Keratinocyte (primary cell): ENCODE measurements at regions not wholly inside any gene's neighbourhood (a gene's known extent, or its start where the extent isn't known, plus 50 kb on each side); places are given as distances from the start of the nearest gene placed in this dataset.
"Not testable (repeated sequence)": the region's sequence is repeated elsewhere in the genome, so short reads cannot be mapped to it uniquely, and the experiment has no call there.

Experiments used
- DNase-seq: peaks from one replicate; pipeline ENCODE4 v3.0.0-alpha.2; 2011; ENCODE audit warnings: low read depth, missing footprints, low spot score
- FAIRE-seq: peaks from 2 replicates; lab custom pipeline; 2011; peaks lifted over from hg19 to GRCh38; lab: Jason Lieb, UNC
- H2AFZ ChIP-seq: 2 replicates; pipeline ENCODE4 v1.6.0; 2012; ENCODE audit warnings: low read length, control low read depth, inconsistent platforms; ENCODE audit not compliant: control insufficient read depth
- H3K27ac ChIP-seq: 2 replicates; pipeline ENCODE4 v1.5.1; 2011; ENCODE audit warnings: low read length; ENCODE audit not compliant: control insufficient read depth, insufficient read depth
- H3K27me3 ChIP-seq: 3 replicates; pipeline ENCODE4 v1.6.0; 2011; ENCODE audit warnings: low read length; ENCODE audit not compliant: control insufficient read depth, insufficient read depth; ENCODE audit errors: extremely low read depth
- H3K36me3 ChIP-seq, 2 experiments: 2 replicates in 1 of 2; 3 replicates in 1 of 2; pipeline ENCODE4 v1.5.1; 2011; ENCODE audit warnings: low read length in 2 of 2, mild to moderate bottlenecking in 1 of 2; ENCODE audit not compliant: control insufficient read depth in 2 of 2, insufficient read depth in 2 of 2; ENCODE audit errors: extremely low read depth in 1 of 2
- H3K4me1 ChIP-seq: 3 replicates; pipeline ENCODE4 v1.5.1; 2011; ENCODE audit warnings: low read length; ENCODE audit not compliant: control insufficient read depth, insufficient read depth; ENCODE audit errors: extremely low read depth
- H3K4me2 ChIP-seq: 3 replicates; pipeline ENCODE4 v1.6.0; 2011; ENCODE audit warnings: low read depth, low read length; ENCODE audit not compliant: control insufficient read depth, insufficient read depth; ENCODE audit errors: extremely low read depth
- H3K4me3 ChIP-seq, 3 experiments: fragments of 200-600 bp in 1 of 3; sonication (generic) in 1 of 3; 2 replicates in 2 of 3; 3 replicates in 1 of 3; pipeline ENCODE4 v1.5.1; 2011 to 2016; ENCODE audit warnings: low read length in 3 of 3, mild to moderate bottlenecking in 3 of 3, control low read depth in 2 of 3, inconsistent platforms in 1 of 3, low read depth in 1 of 3, mixed read lengths in 1 of 3, mixed run types in 1 of 3, moderate library complexity in 1 of 3; ENCODE audit not compliant: control insufficient read depth in 2 of 3, insufficient read depth in 2 of 3; ENCODE audit errors: extremely low read depth in 1 of 3
- H3K79me2 ChIP-seq: 2 replicates; pipeline ENCODE4 v1.6.0; 2012; ENCODE audit warnings: low read length; ENCODE audit not compliant: control insufficient read depth, insufficient read depth
- H3K9ac ChIP-seq: 3 replicates; pipeline ENCODE4 v1.6.0; 2011; ENCODE audit warnings: low read length; ENCODE audit not compliant: control insufficient read depth, insufficient read depth; ENCODE audit errors: extremely low read depth
- H3K9me1 ChIP-seq: 3 replicates; pipeline ENCODE4 v1.6.0; 2011; ENCODE audit warnings: low read length; ENCODE audit not compliant: control insufficient read depth, insufficient read depth; ENCODE audit errors: extremely low read depth
- H3K9me3 ChIP-seq: 2 replicates; pipeline ENCODE4 v1.5.1; 2012; ENCODE audit warnings: low read depth, low read length; ENCODE audit not compliant: control insufficient read depth
- H4K20me1 ChIP-seq: 3 replicates; pipeline ENCODE4 v1.6.0; 2011; ENCODE audit warnings: low read length; ENCODE audit not compliant: control insufficient read depth, insufficient read depth; ENCODE audit errors: extremely low read depth
- CTCF ChIP-seq, 3 experiments: IDR thresholded peaks in 1 of 3; conservative IDR thresholded peaks in 1 of 3; optimal IDR thresholded peaks in 1 of 3; 2 replicates in 2 of 3; 3 replicates in 1 of 3; pipeline versions ENCODE3 to v1.5.1; 2011; ENCODE audit warnings: low read length in 3 of 3, mild to moderate bottlenecking in 3 of 3, moderate library complexity in 2 of 3, control low read depth in 1 of 3, inconsistent platforms in 1 of 3; ENCODE audit not compliant: insufficient read depth in 2 of 3; ENCODE audit errors: extremely low read depth in 1 of 3
- EZH2 ChIP-seq: IDR thresholded peaks from one replicate; pipeline ENCODE4 v1.6.1; 2012; ENCODE audit warnings: inconsistent platforms, mild to moderate bottlenecking, low read length, moderate library complexity
- dilution Hi-C: fragments of 300-500 bp; cut with MboI; formaldehyde crosslinking; loops from one replicate; pipeline ENCODE4 v1.7.0; 2020; ENCODE audit warnings: low sequenced_read_pairs; ENCODE audit not compliant: extremely low pct_ligation_motif_present

GRCh38 chr3:110624576-110624975 is 447.0 kb upstream of the NECTIN3 start:
- dilution Hi-C loops: no loop called here

DNA sequence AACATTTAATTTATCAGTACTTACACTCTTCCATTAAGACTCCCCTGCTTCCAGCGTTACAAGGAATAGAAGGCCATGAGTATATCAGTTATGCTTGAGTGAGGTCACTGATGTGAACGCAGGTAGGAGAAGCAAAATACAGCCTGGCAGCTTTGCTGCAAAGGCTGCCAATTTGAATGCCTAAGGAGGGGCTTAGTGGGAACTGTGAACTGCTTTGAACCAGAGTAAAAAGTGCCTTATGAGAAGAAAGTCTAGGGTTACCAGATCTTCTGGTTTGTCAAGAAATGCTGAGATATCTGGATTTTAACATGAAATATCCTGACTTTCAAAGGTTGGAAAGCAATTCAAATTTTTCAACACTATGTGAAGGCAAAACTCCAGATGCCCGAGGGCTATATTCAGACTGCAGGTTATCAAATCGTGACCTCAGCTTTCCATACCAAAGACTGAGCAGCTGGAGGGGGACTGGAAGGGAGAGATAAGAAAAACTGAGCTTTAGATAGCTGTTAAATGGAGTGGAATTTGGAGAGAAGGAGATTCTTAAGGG is 446.3 kb upstream of the NECTIN3 start:
- DNase-seq: no peak
- Histone ChIP-seq H3K27ac (no peak overlapping the region), H3K4me1 (no peaks in the 10 kb centered on the region), H3K36me3 (no peaks in the 10 kb centered on the region), H2AFZ (no peak overlapping the region), H3K4me2 (no peak overlapping the region), H4K20me1 (no peaks in the 10 kb centered on the region), H3K79me2 (no peaks in the 10 kb centered on the region), H3K27me3 (no peaks in the 10 kb centered on the region), H3K9me1 (no peaks in the 10 kb centered on the region), H3K9me3 (no peaks in the 10 kb centered on the region), H3K4me3 (no peak overlapping the region), H3K9ac (no peak overlapping the region)
- FAIRE-seq: no peak
- dilution Hi-C loops: no loop called here
- TF ChIP-seq CTCF (optimal IDR thresholded peaks at IDR 0.05 in 1 of 3, IDR thresholded peaks at IDR 0.05 in 1 of 3, conservative IDR thresholded peaks at IDR 0.05 in 1 of 3; ENCODE audit: extremely low read depth in 1 of 3, insufficient read depth in 2 of 3, low read length in 3 of 3) (no peak), EZH2 (no peak)

More at GRCh38 chr3:110624576-110624975, 447.0 kb upstream of the NECTIN3 start:
- H3K9me1 ChIP-seq: no peaks in the 10 kb centered on the region
- no peaks in the 10 kb centered on the region for H3K36me3 ChIP-seq
- no peaks in the 10 kb centered on the region for H3K9me3 ChIP-seq
- H3K27ac ChIP-seq: no peak overlapping the region
- no peak overlapping the region for H3K4me3 ChIP-seq
- H3K79me2 ChIP-seq: no peaks in the 10 kb centered on the region
- H2AFZ ChIP-seq: no peak overlapping the region
- DNase-seq: no peak
- H3K4me1 ChIP-seq: no peaks in the 10 kb centered on the region
- TF ChIP-seq EZH2: no peak
- TF ChIP-seq CTCF (optimal IDR thresholded peaks at IDR 0.05 in 1 of 3, IDR thresholded peaks at IDR 0.05 in 1 of 3, conservative IDR thresholded peaks at IDR 0.05 in 1 of 3; ENCODE audit: extremely low read depth in 1 of 3, insufficient read depth in 2 of 3, low read length in 3 of 3): no peak
- no peak overlapping the region for H3K9ac ChIP-seq
- H3K4me2 ChIP-seq: no peak overlapping the region
- FAIRE-seq: no peak
- H4K20me1 ChIP-seq: no peaks in the 10 kb centered on the region
- H3K27me3 ChIP-seq: no peaks in the 10 kb centered on the region

GRCh38 chr3:110626652-110627111 is 444.9 kb upstream of the NECTIN3 start:
- FAIRE-seq, H3K9me1 ChIP-seq, H3K4me2 ChIP-seq, H4K20me1 ChIP-seq, H3K79me2 ChIP-seq, H3K9ac ChIP-seq, H3K4me1 ChIP-seq, H3K27me3 ChIP-seq, H2AFZ ChIP-seq, H3K9me3 ChIP-seq, H3K27ac ChIP-seq, DNase-seq, H3K36me3 ChIP-seq, H3K4me3 ChIP-seq, dilution Hi-C loops: not testable (repeated sequence)
